SK-N-MC (cell line): ENCODE measurements at regions not wholly inside any gene's neighbourhood (a gene's known extent, or its start where the extent isn't known, plus 50 kb on each side); places are given as distances from the start of the nearest gene placed in this dataset.

Experiments
- EZH2 ChIP-seq: fragments of 200-600 bp; sonication (generic); IDR thresholded peaks from one replicate; pipeline ENCODE4 v1.6.1; 2017; ENCODE audit warnings: antibody characterized with exemption
- FOXP2 ChIP-seq: optimal IDR thresholded peaks from 2 replicates; pipeline ENCODE3; 2011; ENCODE audit warnings: mild to moderate bottlenecking, moderate library complexity; ENCODE audit not compliant: insufficient read depth; ENCODE audit errors: extremely low read length, control extremely low read depth
- POLR2AphosphoS5 ChIP-seq: IDR thresholded peaks from 2 replicates; pipeline ENCODE4 v1.6.1; 2012; ENCODE audit warnings: mild to moderate bottlenecking, low read depth, low read length, borderline replicate concordance

GRCh38 chr5:118060833-118061232 is 927.5 kb downstream of the DTWD2 start:
- TF ChIP-seq POLR2AphosphoS5, result no peak
- TF ChIP-seq EZH2, result no peak
- TF ChIP-seq FOXP2, result no peak
